ENCODE measurements at regions not wholly inside any gene's neighbourhood (a gene's known extent, or its start where the extent isn't known, plus 50 kb on each side); places are given as distances from the start of the nearest gene placed in this dataset.

DNA sequence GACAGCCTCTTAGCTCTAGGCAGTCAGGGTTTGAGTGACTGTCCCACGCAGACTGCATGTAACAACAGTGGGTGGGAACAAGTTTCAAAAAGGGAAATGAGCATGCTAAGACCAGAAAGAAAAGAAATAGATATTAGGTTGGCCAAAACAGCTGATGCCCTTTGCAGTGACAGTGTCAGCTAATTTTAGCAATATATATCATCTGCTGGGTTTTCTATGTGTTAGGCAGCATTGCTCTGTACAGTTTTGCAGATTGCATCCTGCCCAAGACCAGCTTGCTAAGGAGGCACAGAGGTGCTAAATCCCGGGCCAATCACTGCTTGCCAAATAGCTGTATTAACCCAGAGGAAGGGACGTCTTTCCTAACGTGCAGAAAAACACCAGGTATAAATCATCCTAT is 541.9 kb upstream of the TBX3 start:
- TF ChIP-seq GABPA (IDR thresholded peaks at IDR 0.05; ENCODE audit: low read depth) (no peak), CTCF (IDR thresholded peaks at IDR 0.05) (no peak), REST (IDR thresholded peaks at IDR 0.05; ENCODE audit: low read depth, low read length) (no peak), PBX3 (IDR thresholded peaks at IDR 0.05) (no peak), RFX5 (IDR thresholded peaks at IDR 0.05; ENCODE audit: low read length) (no peak), RXRA (IDR thresholded peaks at IDR 0.05; ENCODE audit: borderline replicate concordance, low read depth) (no peak), POLR2AphosphoS5 (IDR thresholded peaks at IDR 0.05; ENCODE audit: low read depth, low read length) (no peak), NRF1 (IDR thresholded peaks at IDR 0.05; ENCODE audit: low read depth, low read length) (no peak), TCF12 (IDR thresholded peaks at IDR 0.05) (no peak)
- TF ChIP-seq, protein P1, sequence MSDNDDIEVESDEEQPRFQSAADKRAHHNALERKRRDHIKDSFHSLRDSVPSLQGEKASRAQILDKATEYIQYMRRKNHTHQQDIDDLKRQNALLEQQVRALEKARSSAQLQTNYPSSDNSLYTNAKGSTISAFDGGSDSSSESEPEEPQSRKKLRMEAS (IDR thresholded peaks at IDR 0.05; ENCODE audit: low read depth) = no peak
- TF ChIP-seq, protein P2, sequence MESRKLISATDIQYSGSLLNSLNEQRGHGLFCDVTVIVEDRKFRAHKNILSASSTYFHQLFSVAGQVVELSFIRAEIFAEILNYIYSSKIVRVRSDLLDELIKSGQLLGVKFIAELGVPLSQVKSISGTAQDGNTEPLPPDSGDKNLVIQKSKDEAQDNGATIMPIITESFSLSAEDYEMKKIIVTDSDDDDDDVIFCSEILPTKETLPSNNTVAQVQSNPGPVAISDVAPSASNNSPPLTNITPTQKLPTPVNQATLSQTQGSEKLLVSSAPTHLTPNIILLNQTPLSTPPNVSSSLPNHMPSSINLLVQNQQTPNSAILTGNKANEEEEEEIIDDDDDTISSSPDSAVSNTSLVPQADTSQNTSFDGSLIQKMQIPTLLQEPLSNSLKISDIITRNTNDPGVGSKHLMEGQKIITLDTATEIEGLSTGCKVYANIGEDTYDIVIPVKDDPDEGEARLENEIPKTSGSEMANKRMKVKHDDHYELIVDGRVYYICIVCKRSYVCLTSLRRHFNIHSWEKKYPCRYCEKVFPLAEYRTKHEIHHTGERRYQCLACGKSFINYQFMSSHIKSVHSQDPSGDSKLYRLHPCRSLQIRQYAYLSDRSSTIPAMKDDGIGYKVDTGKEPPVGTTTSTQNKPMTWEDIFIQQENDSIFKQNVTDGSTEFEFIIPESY (IDR thresholded peaks at IDR 0.05; ENCODE audit: borderline replicate concordance, low read depth) = no peak

Measured in SK-N-SH (cell line).